ENCODE measurements at regions not wholly inside any gene's neighbourhood (a gene's known extent, or its start where the extent isn't known, plus 50 kb on each side); places are given as distances from the start of the nearest gene placed in this dataset.

DNA sequence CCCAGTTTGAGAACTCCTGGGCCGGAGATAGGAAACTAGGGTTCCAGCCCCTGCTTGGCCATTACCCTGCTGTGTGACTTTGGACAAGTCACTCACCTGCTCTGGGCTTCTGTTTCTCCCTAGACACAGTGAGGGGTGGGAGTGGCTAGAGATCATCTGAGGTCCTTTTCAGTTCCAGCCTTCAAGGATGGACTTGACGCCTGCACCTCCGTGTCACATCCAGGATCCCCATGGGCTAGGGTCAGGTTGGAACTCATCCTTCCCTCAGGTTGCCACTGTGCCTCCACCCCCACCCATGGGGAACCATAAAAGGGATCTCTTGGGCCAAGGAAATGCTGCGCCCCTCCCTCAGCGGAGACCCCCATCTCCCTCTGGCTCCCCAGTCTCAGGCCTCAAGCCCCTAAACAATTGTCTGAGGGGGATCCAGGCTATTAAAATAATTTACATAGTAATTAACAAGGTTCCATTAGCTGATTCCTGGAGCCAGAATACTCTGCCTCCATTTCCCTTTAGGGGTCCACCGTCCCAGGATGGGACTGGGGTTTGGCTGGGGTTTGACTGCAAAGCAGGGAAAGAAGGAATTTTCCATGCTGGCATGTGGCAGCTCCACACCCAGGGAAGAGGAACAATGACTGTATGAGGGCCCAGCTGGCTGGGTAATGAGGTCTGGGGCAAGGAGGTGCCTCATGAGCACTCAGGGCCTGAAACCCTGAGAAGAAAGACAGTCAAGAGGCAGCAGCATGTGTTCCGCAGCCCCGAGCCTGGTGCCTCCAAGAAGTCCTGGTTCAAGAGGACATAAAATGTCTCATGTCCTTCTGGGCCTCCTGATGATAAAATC, 177.7 kb downstream of the SMAD6 start:
- no TSS peak for BruUV-seq (replicated peaks)
- intact Hi-C loops (cut with micrococcal nuclease; ENCODE audit: unreplicated experiment): no loop called here
- Histone ChIP-seq H3K36me3 (ENCODE audit: insufficient read depth, low read length) (no peaks in the 10 kb centered on the region), H2AFZ (ENCODE audit: low read length) (no peak overlapping the region), H4K20me1 (ENCODE audit: insufficient read depth, low read length) (no peaks in the 10 kb centered on the region), H3K4me1 (ENCODE audit: insufficient read depth, low read length, poor library complexity, severe bottlenecking) (peaks cover 6% of the 10 kb centered on the region), H3K9me3 (ENCODE audit: low read length) (no peaks in the 10 kb centered on the region), H3K27ac (ENCODE audit: low read depth, low read length, poor library complexity, severe bottlenecking) (no peak overlapping the region), H3K9me2 (ENCODE audit: insufficient read depth, low read length) (no peaks in the 10 kb centered on the region), H3K4me2 (ENCODE audit: low read length) (no peak overlapping the region), H3K79me2 (ENCODE audit: insufficient read depth, low read depth, low read length) (no peaks in the 10 kb centered on the region), H3K4me3 (ENCODE audit: low read depth, low read length, poor library complexity, severe bottlenecking) (no peak overlapping the region)
- no peak for DNase-seq (ENCODE audit: low spot score)
- ChIA-PET POLR2A (no interaction called here), CTCF (ENCODE audit: unreplicated experiment) (no interaction called here)
- TF ChIP-seq, protein P1, sequence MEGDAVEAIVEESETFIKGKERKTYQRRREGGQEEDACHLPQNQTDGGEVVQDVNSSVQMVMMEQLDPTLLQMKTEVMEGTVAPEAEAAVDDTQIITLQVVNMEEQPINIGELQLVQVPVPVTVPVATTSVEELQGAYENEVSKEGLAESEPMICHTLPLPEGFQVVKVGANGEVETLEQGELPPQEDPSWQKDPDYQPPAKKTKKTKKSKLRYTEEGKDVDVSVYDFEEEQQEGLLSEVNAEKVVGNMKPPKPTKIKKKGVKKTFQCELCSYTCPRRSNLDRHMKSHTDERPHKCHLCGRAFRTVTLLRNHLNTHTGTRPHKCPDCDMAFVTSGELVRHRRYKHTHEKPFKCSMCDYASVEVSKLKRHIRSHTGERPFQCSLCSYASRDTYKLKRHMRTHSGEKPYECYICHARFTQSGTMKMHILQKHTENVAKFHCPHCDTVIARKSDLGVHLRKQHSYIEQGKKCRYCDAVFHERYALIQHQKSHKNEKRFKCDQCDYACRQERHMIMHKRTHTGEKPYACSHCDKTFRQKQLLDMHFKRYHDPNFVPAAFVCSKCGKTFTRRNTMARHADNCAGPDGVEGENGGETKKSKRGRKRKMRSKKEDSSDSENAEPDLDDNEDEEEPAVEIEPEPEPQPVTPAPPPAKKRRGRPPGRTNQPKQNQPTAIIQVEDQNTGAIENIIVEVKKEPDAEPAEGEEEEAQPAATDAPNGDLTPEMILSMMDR (conservative IDR thresholded peaks at IDR 0.05; ENCODE audit: low read length): no peak
- TF ChIP-seq EZH2phosphoT487 (IDR thresholded peaks at IDR 0.05; ENCODE audit: borderline replicate concordance, low read depth, low read length): no peak

DNA sequence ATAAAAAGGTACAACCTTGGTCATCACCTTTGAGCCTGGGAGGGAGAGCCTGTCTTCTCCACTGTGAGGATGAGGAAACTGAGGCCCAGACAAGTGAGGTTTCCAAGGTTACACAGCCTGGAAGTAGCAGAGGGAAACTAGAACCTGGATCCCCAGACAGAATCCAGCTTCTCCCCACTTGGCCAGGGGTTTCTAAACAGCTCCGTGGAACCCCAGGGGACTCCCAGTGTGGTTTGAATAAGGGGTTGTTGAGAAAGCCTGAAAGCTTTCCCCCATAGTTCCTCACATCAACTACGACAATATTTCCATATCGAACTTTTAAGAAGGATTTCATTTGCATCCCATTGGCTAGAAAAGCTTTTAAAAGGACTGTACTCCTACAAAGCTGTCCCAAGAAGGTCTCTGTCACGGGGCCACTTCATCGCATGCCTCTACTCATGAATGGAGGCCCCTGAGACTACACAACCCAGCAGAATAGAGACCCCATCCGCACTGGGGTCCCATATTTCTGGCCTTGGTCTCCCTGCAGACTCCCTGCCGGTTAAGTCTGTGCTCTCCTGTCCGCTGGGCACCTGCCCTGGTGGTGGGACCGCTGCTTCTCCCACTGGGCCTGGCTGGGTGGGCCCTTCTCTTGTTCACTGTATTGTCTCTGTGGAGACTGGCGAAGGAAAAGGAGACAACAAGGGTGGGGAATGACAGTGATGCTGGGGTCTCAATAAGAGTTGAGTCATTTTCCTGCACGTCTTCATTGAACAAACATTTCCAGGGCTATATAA, 178.5 kb downstream of the SMAD6 start:
- H2AFZ ChIP-seq (ENCODE audit: low read length): no peak overlapping the region
- ChIA-PET CTCF (ENCODE audit: unreplicated experiment) (no interaction called here), POLR2A (interaction anchor here (1.1 kb wide), 1 partner anchor 47 kb away, joined by 3 read pairs; no protein-coding TSS in a partner anchor)
- H3K4me1 ChIP-seq (ENCODE audit: insufficient read depth, low read length, poor library complexity, severe bottlenecking): peaks cover 5% of the 10 kb centered on the region
- DNase-seq (ENCODE audit: low spot score): no peak
- no peak overlapping the region for H3K27ac ChIP-seq (ENCODE audit: low read depth, low read length, poor library complexity, severe bottlenecking)
- intact Hi-C loops (cut with micrococcal nuclease; ENCODE audit: unreplicated experiment): no loop called here
- H3K9me2 ChIP-seq (ENCODE audit: insufficient read depth, low read length): no peaks in the 10 kb centered on the region
- no peaks in the 10 kb centered on the region for H3K36me3 ChIP-seq (ENCODE audit: insufficient read depth, low read length)
- H3K9me3 ChIP-seq (ENCODE audit: low read length): no peaks in the 10 kb centered on the region
- H3K4me2 ChIP-seq (ENCODE audit: low read length): no peak overlapping the region
- no peak overlapping the region for H3K4me3 ChIP-seq (ENCODE audit: low read depth, low read length, poor library complexity, severe bottlenecking)
- no peak for TF ChIP-seq EZH2phosphoT487 (IDR thresholded peaks at IDR 0.05; ENCODE audit: borderline replicate concordance, low read depth, low read length)
- TF ChIP-seq, protein P1 (conservative IDR thresholded peaks at IDR 0.05; ENCODE audit: low read length): no peak
- H4K20me1 ChIP-seq (ENCODE audit: insufficient read depth, low read length): no peaks in the 10 kb centered on the region
- BruUV-seq (replicated peaks): no TSS peak
- no peaks in the 10 kb centered on the region for H3K79me2 ChIP-seq (ENCODE audit: insufficient read depth, low read depth, low read length)

Data from OCI-LY7 (cell line).